ENCODE measurements at regions not wholly inside any gene's neighbourhood (a gene's known extent, or its start where the extent isn't known, plus 50 kb on each side); places are given as distances from the start of the nearest gene placed in this dataset.

- Histone ChIP-seq H3K4me2 (ENCODE audit: low read length) (peak overlapping the region; percentile 32), H3K9ac (ENCODE audit: low read depth, low read length) (no peak overlapping the region), H3K4me3 (ENCODE audit: low read length) (no peak overlapping the region), H3K27me3 (ENCODE audit: control insufficient read depth, insufficient read depth, low read length) (peaks cover 12% of the 10 kb centered on the region), H3K36me3 (ENCODE audit: insufficient read depth, low read length) (no peaks in the 10 kb centered on the region), H3K4me1 (ENCODE audit: control insufficient read depth, insufficient read depth, low read length) (peaks cover 13% of the 10 kb centered on the region), H3K9me3 (replicated peaks; ENCODE audit: low read length) (no peaks in the 10 kb centered on the region)
These were observed 54.3 kb upstream of the TMCC3 start for GRCh38 chr12:94704452-94705306.

GRCh38 chr12:94702696-94703095, 52.3 kb upstream of the TMCC3 start:
- H3K4me2 ChIP-seq (ENCODE audit: low read length) = no peak overlapping the region
- no peak overlapping the region for H3K4me3 ChIP-seq (ENCODE audit: low read length)
- peaks cover 13% of the 10 kb centered on the region for H3K4me1 ChIP-seq (ENCODE audit: control insufficient read depth, insufficient read depth, low read length)
- no peaks in the 10 kb centered on the region for H3K36me3 ChIP-seq (ENCODE audit: insufficient read depth, low read length)
- no peak overlapping the region for H3K9ac ChIP-seq (ENCODE audit: low read depth, low read length)
- no peaks in the 10 kb centered on the region for H3K9me3 ChIP-seq (replicated peaks; ENCODE audit: low read length)
- H3K27me3 ChIP-seq (ENCODE audit: control insufficient read depth, insufficient read depth, low read length) = peaks cover 9% of the 10 kb centered on the region

- Histone ChIP-seq H3K9ac (ENCODE audit: low read depth, low read length) (no peak overlapping the region), H3K4me1 (ENCODE audit: control insufficient read depth, insufficient read depth, low read length) (peaks cover 13% of the 10 kb centered on the region), H3K36me3 (ENCODE audit: insufficient read depth, low read length) (no peaks in the 10 kb centered on the region), H3K9me3 (replicated peaks; ENCODE audit: low read length) (no peaks in the 10 kb centered on the region), H3K4me2 (ENCODE audit: low read length) (no peak overlapping the region), H3K27me3 (ENCODE audit: control insufficient read depth, insufficient read depth, low read length) (peaks cover 9% of the 10 kb centered on the region), H3K4me3 (ENCODE audit: low read length) (no peak overlapping the region)
These were observed 51.4 kb upstream of the TMCC3 start for GRCh38 chr12:94701711-94702110.

DNA sequence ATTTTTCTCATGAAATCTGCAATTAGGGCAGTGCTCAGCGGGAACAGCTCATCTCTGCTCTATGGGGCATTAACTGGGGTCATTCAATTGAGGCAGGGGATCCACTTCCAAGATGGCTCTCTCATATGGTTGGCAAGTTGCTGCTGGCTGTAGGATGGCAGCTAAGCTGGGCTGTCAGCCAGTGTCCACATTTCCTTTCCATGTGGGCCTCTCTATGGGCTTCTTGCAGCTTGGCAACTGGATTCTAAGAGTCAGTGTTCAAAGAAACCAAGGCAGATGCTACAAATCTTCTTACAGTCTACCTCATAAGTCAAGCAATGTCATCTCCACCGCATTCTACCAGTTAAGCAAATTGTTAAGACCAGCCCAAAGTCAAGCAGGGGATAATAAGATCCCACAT, 50.3 kb upstream of the TMCC3 start:
- H3K4me3 ChIP-seq (ENCODE audit: low read length) = no peak overlapping the region
- H3K36me3 ChIP-seq (ENCODE audit: insufficient read depth, low read length) = no peaks in the 10 kb centered on the region
- peaks cover 13% of the 10 kb centered on the region for H3K4me1 ChIP-seq (ENCODE audit: control insufficient read depth, insufficient read depth, low read length)
- no peaks in the 10 kb centered on the region for H3K9me3 ChIP-seq (replicated peaks; ENCODE audit: low read length)
- no peak overlapping the region for H3K4me2 ChIP-seq (ENCODE audit: low read length)
- peaks cover 9% of the 10 kb centered on the region for H3K27me3 ChIP-seq (ENCODE audit: control insufficient read depth, insufficient read depth, low read length)
- no peak overlapping the region for H3K9ac ChIP-seq (ENCODE audit: low read depth, low read length)
